CD4-positive, alpha-beta T cell treated with Interleukin-2 at 100 ng/mL for 4 hours (primary cell): ENCODE measurements at regions not wholly inside any gene's neighbourhood (a gene's known extent, or its start where the extent isn't known, plus 50 kb on each side); places are given as distances from the start of the nearest gene placed in this dataset.
"Not testable (repeated sequence)": the region's sequence is repeated elsewhere in the genome, so short reads cannot be mapped to it uniquely, and the experiment has no call there.

Source experiments
- DNase-seq: peaks from one replicate; pipeline ENCODE4 v3.0.0-alpha.2; 2020; ENCODE audit warnings: low spot score

GRCh38 chr10:9043466-9043865 lies 989.0 kb downstream of the GATA3 start:
- DNase-seq = no peak

GRCh38 chr10:9045311-9045710 lies 990.8 kb downstream of the GATA3 start:
- no peak for DNase-seq

GRCh38 chr10:9051328-9051974 lies 997.0 kb downstream of the GATA3 start:
- no peak for DNase-seq

DNA sequence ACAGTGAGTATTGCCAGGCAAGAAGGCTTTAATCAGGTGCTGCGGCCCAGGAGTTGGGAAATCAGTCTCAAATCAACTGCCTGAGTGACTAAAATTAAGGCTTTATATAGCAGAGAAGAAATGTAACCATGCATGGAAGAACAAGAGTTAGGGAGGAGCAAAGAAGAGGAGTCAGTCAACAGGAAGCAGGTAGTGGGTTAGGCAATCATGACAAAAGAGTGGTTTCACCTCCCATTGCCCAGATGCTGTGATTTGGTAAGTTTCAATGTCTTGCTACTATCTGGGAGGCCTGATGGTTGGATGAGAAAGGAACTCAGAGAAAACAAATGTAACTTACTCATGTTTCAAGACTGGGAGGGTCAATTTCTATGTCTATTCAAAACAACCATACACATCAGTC lies 998.3 kb downstream of the GATA3 start:
- no peak for DNase-seq

DNA sequence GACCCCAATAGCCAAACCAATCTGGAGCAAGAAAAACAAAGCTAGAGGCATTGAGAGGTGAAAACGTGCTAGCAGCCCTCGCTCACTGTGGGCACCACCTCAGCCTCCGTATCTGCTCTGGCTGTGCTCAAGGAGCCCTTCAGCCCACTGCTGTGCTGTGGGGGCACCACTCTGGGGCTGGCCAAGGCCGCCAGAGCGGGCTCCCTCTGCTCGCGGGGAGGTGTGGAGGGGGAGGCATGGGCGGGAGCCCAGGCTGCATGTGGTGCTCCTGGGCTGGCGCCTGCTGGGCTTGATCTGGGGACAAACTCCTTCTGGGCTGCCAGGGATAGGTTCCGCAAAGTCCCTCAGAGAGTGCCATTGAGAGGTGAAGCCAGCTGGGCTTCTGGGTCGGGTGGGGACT lies 1002.0 kb downstream of the GATA3 start:
- no peak for DNase-seq

DNA sequence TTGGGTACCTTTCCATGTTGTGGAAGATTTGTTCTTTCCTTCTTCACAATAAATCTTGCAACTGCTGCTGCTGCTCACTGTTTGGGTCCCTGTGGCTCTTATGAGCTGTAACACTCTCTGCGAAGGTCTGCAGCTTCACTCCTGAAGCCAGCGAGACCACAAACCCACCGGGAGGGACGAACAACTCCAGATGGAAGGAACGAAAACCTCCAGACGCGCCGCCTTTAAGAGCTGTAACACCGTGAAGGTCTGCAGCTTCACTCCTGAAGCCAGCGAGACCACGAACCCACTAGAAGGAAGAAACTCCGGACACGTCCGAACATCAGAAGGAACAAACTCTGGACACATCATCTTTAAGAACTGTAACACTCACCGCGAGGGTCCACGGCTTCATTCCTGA lies 1002.8 kb downstream of the GATA3 start:
- not testable (repeated sequence) for DNase-seq

DNA sequence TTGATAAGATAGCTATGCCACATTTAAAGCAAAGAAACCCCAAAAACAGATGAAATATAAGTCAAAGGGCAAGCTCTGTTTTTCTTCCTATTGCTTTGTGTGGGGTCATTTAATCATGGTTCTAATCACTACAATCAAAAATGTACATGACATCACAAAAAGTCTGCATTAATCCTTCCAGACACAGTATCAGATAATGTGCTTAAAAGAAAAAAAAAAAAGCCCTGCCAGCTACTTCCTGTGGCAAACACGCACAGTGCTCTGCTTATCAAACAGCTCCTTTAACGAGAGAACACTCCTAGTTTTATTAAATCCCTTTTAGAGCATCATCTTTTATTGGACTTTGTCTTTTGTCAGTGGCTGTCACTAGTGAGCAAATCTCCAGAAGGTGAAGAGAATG lies 1005.8 kb downstream of the GATA3 start:
- no peak for DNase-seq

DNA sequence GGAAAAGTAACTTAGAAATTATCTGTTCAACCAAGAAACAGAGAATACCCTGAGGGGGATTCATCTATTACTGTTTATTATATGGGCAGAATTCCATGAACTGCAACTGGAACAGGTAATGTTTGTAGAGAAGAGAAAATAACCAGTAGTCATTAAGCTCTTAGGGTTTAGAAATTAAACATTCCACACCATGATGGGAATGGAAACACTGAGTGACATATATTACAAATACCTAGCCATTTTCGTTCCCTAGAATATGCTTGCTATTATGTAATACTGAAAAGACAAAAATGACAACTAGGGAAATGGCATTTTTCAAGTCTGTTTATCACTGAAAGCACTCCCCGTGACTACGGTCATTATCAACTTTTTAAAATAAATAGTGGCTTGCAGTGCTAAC lies 1007.4 kb downstream of the GATA3 start:
- DNase-seq = no peak

DNA sequence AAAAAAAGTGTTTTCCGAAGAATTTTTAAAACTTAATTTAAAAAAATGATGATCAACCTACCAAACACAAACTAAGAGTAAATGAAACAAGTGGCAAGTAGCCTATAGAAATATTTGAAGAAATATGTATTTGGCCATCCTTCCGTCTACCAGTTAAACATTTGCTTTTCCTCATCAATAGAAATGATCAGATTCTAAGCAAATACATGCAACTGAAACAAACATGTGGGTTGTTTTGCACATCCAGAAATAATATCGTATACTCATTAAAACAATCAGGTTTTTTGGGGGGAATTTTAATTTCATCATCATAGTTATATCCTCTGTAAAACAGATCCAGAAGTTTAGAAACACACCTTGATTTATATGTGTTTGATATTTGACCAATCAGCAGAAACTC lies 1011.7 kb downstream of the GATA3 start:
- no peak for DNase-seq

DNA sequence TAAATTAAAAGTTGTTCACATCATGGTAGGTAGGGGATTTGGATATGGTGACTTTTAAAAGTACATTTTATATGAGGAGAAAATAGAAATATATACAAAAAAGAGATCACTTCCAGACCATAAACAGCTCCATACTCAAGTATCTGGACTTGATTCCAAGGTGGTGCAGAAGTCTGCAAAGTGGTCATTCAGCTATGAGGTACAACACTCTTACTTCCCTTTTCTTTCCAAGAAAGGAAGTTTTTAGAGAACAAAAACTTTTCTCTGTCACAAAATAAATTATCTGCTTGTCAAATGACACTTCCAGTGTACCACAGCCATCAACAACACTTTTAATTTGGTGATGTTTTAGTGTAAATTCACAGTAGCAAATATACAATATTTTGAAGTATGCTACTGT lies 1013.5 kb downstream of the GATA3 start:
- DNase-seq = no peak

DNA sequence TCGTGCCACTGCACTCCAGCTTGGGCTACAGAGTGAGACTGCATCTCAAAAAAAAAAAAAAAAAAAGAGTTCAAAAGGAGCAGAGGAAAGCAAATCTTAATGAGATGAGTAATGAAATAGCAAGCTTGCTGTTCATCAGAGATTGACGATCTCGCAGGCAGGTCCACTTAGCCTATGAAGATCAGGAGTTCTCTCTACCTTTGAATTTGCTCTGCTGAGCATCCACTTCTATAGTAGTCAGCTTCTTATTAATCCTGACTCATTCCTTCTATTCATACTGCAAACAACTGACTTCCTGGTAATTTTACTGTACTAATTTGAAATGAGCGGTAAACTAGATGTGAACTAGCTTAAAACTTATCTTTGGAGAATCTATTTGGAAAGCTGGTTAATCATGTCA lies 1014.6 kb downstream of the GATA3 start:
- peak; percentile 30 for DNase-seq

DNA sequence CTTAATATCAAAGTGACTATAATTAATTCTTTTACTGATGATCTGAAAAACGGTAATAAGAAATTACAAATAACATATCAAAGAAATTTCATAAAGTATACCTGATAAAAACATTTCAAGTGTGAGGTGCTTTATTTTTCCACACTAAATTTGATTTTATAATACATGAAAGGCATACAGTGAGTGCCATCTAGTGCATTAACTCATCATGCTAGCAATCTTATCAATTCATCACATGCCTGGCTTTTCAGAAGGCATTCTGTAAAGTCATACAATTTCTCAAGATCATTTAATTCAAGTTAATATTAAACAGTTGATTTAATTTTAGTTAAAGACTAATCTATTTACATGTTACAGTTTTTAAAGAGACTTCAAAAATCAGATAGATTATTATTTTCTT lies 1020.9 kb downstream of the GATA3 start:
- DNase-seq = no peak

GRCh38 chr10:9076066-9076465 lies 1021.6 kb downstream of the GATA3 start:
- DNase-seq = no peak

- no peak for DNase-seq
These were observed 1026.8 kb downstream of the GATA3 start for GRCh38 chr10:9081253-9081652.

DNA sequence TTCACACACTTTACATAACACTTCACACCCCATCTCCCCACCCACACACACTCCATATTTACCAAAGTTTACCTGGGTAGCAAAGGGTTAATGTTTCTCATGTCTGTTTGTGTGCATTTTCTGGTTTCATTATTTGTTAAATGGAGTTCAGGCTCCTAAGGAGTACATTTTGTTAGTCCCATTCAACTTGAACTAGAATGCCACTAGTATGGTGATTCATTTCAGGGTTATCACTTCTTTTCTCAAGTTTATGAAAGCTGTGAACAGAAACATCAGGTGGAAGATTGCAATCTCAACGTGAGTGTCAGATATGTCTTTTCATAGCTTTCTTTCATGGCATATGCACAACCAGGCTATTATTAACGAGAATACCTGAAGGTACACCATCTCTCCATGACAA lies 1027.5 kb downstream of the GATA3 start:
- DNase-seq = no peak

DNA sequence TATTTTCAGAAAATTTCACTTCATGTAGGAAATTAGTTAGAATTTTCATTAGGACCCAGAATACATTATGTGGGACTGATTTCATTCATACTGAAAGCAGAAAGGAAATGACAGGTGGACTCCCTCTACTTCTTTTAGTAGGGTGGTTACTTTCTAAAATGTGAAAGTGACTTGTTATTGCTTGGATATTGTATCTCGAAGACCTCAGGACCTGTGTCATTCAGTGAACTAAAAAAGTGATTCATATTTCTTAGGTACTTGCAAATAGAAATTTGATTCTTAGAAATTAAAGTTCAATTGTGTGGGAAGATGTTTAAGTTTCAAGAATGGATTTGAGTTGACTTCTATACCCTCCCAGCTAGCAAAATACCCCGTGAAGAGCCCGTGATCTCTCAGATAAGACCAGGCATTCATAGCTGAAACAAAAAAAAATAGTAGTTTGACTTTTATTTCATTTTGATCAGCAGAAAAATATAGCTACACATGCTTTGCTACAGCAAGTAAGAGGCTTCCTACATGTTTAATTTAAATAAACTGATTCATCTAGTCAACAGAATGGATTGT lies 1037.1 kb downstream of the GATA3 start:
- peak; percentile 38 for DNase-seq

DNA sequence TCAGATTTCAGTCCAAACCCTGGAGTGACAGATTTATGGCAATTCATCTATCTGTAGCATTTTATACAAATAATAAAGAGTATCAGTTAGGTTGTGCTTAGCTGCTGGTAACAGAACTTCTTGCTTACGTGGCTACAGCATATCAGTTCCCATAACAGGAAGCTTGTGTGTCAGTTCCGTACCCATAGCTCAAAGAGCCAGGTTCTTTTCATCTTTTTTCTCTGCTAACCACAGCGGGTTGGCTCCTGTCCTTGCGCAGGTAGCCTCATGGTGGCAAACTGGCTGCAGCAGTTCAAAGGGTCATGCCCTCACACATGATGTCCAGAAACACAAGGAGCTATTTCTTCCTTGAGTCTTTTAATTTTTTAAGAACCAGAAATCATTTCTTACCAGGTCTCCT lies 1041.8 kb downstream of the GATA3 start:
- peak; percentile 61 for DNase-seq

GRCh38 chr10:9097206-9097990 lies 1042.9 kb downstream of the GATA3 start:
- peak; percentile 49 for DNase-seq

- no peak for DNase-seq
These were observed 1043.5 kb downstream of the GATA3 start for GRCh38 chr10:9097991-9098306.

DNA sequence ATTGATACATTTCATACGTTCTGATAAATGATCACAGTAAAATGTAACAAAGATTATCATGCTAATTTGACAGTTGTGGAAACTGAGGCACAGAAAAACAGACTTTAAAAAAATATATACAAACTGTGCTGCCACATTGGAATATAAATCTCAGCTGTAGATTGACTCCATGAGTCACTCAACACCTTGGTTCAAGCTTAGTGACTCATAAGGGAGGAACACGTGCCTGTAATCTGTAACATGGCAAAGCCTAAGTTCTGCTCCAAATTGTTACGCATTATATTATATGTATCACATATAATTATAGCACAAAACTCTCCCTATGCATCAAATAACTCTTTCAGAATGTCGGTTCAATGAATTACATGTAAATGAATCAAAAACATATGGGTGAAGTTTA lies 1047.5 kb downstream of the GATA3 start:
- DNase-seq = peak; percentile 7

DNA sequence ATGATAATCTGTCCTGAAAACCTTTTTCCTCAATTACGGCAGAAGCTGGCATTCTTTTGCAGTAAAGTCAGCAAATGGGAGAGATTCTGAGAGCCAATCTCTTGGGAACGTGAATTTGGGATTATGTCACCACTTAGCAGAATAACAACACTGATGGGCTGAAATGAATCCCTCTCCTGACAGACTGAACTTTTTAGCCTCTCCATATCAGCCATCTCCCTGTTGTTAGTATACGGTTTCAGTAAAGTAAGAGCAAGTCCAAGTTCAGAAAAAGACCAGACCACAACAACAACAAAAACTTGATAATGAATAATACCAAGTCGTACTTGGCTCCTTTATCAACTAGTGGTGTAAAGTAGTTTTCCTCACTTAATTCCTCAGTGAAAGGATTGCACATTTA lies 1048.8 kb downstream of the GATA3 start:
- DNase-seq = no peak

DNA sequence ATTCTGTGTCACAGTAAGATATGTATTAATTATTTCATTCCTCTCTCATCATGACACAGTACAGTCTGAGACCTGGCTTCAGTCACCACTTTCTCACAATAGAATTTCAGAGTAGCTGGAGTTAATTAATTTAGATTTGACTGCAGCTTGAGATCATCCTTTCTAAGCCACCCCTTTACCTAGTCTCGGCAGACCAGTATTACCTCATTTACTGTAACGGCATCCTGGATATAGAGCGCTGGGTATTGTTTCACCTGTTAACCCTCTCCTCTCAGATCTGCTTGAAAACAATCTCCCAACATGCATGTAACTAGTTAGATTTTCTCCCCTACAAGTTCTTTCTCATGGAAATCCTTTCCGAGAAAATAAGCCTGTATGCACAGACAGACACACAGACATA lies 1057.5 kb downstream of the GATA3 start:
- DNase-seq = no peak

DNA sequence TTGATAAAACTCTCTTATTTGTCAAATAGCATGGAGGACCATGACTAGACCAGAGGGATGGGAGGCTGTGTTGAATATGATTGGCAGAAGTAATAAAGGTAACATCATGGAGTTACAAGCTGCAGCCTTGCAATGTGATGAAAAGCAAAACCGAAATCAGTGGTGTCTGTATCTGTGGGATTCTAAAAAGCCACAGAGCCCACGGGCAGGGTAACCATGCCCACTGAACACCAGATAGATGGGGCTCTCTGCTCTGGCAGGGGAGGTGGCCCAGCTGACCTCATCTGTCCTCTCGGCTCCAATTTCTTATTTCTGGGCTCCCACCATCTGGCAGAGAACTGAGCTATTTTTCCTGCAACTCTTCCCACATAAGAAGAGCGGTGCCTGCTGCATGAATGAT lies 1072.2 kb downstream of the GATA3 start:
- no peak for DNase-seq

DNA sequence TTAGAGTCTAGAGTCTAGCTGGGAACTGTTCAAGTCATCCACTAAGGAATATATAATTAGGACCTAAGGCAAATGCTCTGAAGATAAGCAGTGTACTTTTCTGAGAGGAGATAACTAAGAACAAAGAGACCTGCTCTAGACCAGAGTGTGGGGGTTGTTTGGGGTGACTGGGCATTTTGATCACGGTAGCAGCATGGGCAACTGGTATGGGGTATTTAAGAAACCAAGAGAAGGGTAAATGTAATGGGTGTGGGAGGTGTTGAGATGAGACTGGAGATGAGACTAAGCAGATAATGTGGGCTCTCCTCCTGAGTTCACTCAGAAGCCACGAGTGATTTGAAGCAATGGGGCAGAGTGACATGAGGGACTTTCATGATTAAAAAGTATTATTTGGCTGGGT lies 1082.9 kb downstream of the GATA3 start:
- no peak for DNase-seq
